CD4-positive, alpha-beta T cell (primary cell): ENCODE measurements at regions not wholly inside any gene's neighbourhood (a gene's known extent, or its start where the extent isn't known, plus 50 kb on each side); places are given as distances from the start of the nearest gene placed in this dataset.

ENCODE experiments used
- ATAC-seq: fragments of 200-7000 bp; cut with Tn5 transposase; one replicate; pipeline ENCODE4 v1.10.0; 2022; ENCODE audit warnings: mild to moderate bottlenecking; ENCODE audit not compliant: poor library complexity
- CTCF ChIA-PET: fragments of 350-600 bp; sonication (Branson Sonifier 250); formaldehyde crosslinking; loops from one replicate; lab custom pipeline; 2021; ENCODE audit warnings: antibody characterized with exemption, inconsistent platforms; lab: Charles Lee
- POLR2A ChIA-PET: fragments of 350-600 bp; sonication (Branson Sonifier 250); formaldehyde crosslinking; loops from one replicate; lab custom pipeline; 2021; ENCODE audit warnings: antibody characterized with exemption, inconsistent platforms; lab: Charles Lee
- DNase-seq, 14 experiments: peaks; one replicate each; pipeline ENCODE4 v3.0.0-alpha.2; 2013 to 2020; ENCODE audit warnings: mixed read lengths in 2 of 14
- H3K27ac ChIP-seq, 2 donors: one replicate each; pipeline versions ENCODE4 v1.5.1 to v1.7.0; 2013; ENCODE audit warnings: low read length in 2 of 2, low read depth in 1 of 2, mild to moderate bottlenecking in 1 of 2
- H3K27me3 ChIP-seq, 2 experiments: 1 replicate in 1 of 2; 2 replicates in 1 of 2; pipeline versions ENCODE4 v1.6.1 to v1.7.0; 2013; ENCODE audit warnings: low read length in 2 of 2, control low read depth in 1 of 2, mild to moderate bottlenecking in 1 of 2, moderate library complexity in 1 of 2; ENCODE audit not compliant: insufficient read depth in 2 of 2, control insufficient read depth in 1 of 2
- H3K36me3 ChIP-seq: one replicate; pipeline ENCODE4 v1.6.1; 2013; ENCODE audit warnings: low read length, control low read depth; ENCODE audit not compliant: insufficient read depth
- H3K4me1 ChIP-seq: one replicate; pipeline ENCODE4 v1.6.1; 2013; ENCODE audit warnings: low read length, control low read depth; ENCODE audit not compliant: insufficient read depth
- H3K4me3 ChIP-seq: one replicate; pipeline ENCODE4 v1.5.1; 2013; ENCODE audit warnings: mild to moderate bottlenecking, low read length, moderate library complexity
- H3K9me3 ChIP-seq, 2 experiments: 1 replicate in 1 of 2; 2 replicates in 1 of 2; pipeline versions ENCODE4 v1.6.1 to v1.7.0; 2013; ENCODE audit warnings: low read length in 2 of 2, mild to moderate bottlenecking in 2 of 2, control low read depth in 1 of 2, moderate library complexity in 1 of 2; ENCODE audit not compliant: control insufficient read depth in 1 of 2, insufficient read depth in 1 of 2
- H3K27ac Mint-ChIP-seq: one replicate; pipeline ENCODE4 v1.8.0; 2020; ENCODE audit warnings: mixed read lengths
- H3K27me3 Mint-ChIP-seq: one replicate; pipeline ENCODE4 v1.8.0; 2021; ENCODE audit warnings: mixed read lengths
- H3K36me3 Mint-ChIP-seq: one replicate; pipeline ENCODE4 v1.8.0; 2021; ENCODE audit warnings: low read depth, mixed read lengths
- H3K4me1 Mint-ChIP-seq: one replicate; pipeline ENCODE4 v1.8.0; 2021; ENCODE audit warnings: low read depth, mixed read lengths
- H3K4me3 Mint-ChIP-seq: one replicate; pipeline ENCODE4 v1.8.0; 2020; ENCODE audit warnings: mild to moderate bottlenecking, mixed read lengths
- H3K9me3 Mint-ChIP-seq: one replicate; pipeline ENCODE4 v1.8.0; 2020; ENCODE audit warnings: mixed read lengths
- CTCF ChIP-seq: fragments of 200-600 bp; IDR thresholded peaks from one replicate; pipeline ENCODE4 v1.8.0; 2022; ENCODE audit warnings: antibody characterized with exemption, mild to moderate bottlenecking
- intact Hi-C, 2 experiments: fragments of 100-400 bp; cut with DNase I in 1 of 2; cut with micrococcal nuclease in 1 of 2; formaldehyde crosslinking; loops; one replicate each; pipeline versions ENCODE4 v1.15.1 to v1.9.0; 2023 to 2025; cut with DNase I, micrococcal nuclease

- ChIA-PET POLR2A (no interaction called here), CTCF (no interaction called here)
- no peak overlapping the region for H3K27ac ChIP-seq
- H3K9me3 ChIP-seq = peaks cover 0 to 9% of the 10 kb centered on the region in 2 experiments
- Mint-ChIP-seq H3K36me3 (no peaks in the 10 kb centered on the region), H3K4me3 (no peak overlapping the region), H3K4me1 (no peaks in the 10 kb centered on the region), H3K9me3 (peaks cover 3% of the 10 kb centered on the region), H3K27ac (no peak overlapping the region), H3K27me3 (peaks cover 46% of the 10 kb centered on the region)
- intact Hi-C loops = no loop called here
- H3K4me3 ChIP-seq = no peak overlapping the region
- no peak for ATAC-seq
- TF ChIP-seq CTCF = no peak
- no peak for DNase-seq
- peaks cover 0 to 7% of the 10 kb centered on the region in 2 experiments for H3K27me3 ChIP-seq
- no peaks in the 10 kb centered on the region for H3K4me1 ChIP-seq
- no peaks in the 10 kb centered on the region for H3K36me3 ChIP-seq
Measured at GRCh38 chr22:27203276-27203660, 545.9 kb downstream of the MIAT start.

GRCh38 chr22:27204280-27204679, 546.9 kb downstream of the MIAT start:
- Mint-ChIP-seq H3K9me3 (peaks cover 3% of the 10 kb centered on the region), H3K36me3 (no peaks in the 10 kb centered on the region), H3K4me3 (no peak overlapping the region), H3K27me3 (peaks cover 40% of the 10 kb centered on the region), H3K4me1 (no peaks in the 10 kb centered on the region), H3K27ac (no peak overlapping the region)
- H3K9me3 ChIP-seq = peaks cover 0 to 9% of the 10 kb centered on the region in 2 experiments
- intact Hi-C loops = no loop called here
- ATAC-seq (no peak), DNase-seq (no peak)
- H3K4me1 ChIP-seq = no peaks in the 10 kb centered on the region
- H3K27me3 ChIP-seq = peaks cover 0 to 10% of the 10 kb centered on the region in 2 experiments
- no peaks in the 10 kb centered on the region for H3K36me3 ChIP-seq
- no peak overlapping the region for H3K27ac ChIP-seq
- ChIA-PET CTCF (no interaction called here), POLR2A (no interaction called here)
- no peak overlapping the region for H3K4me3 ChIP-seq
- TF ChIP-seq CTCF = no peak

- ATAC-seq = no peak
- no peak overlapping the region for H3K27ac Mint-ChIP-seq
- intact Hi-C loops = no loop called here
- H3K9me3 Mint-ChIP-seq = peaks cover 3% of the 10 kb centered on the region
- H3K4me3 ChIP-seq = no peak overlapping the region
- peaks cover 0 to 10% of the 10 kb centered on the region in 2 experiments for H3K27me3 ChIP-seq
- no peak for TF ChIP-seq CTCF
- POLR2A ChIA-PET = no interaction called here
- H3K27ac ChIP-seq = no peak overlapping the region
- DNase-seq = no peak
- no peaks in the 10 kb centered on the region for H3K36me3 ChIP-seq
- H3K27me3 Mint-ChIP-seq = peaks cover 39% of the 10 kb centered on the region
- peaks cover 0 to 9% of the 10 kb centered on the region in 2 experiments for H3K9me3 ChIP-seq
- no peaks in the 10 kb centered on the region for H3K4me1 Mint-ChIP-seq
- H3K36me3 Mint-ChIP-seq = no peaks in the 10 kb centered on the region
- H3K4me1 ChIP-seq = no peaks in the 10 kb centered on the region
- CTCF ChIA-PET = no interaction called here
- H3K4me3 Mint-ChIP-seq = no peak overlapping the region
Measured at GRCh38 chr22:27204817-27205216, 547.4 kb downstream of the MIAT start.
